GM12872 (cell line): ENCODE measurements at regions not wholly inside any gene's neighbourhood (a gene's known extent, or its start where the extent isn't known, plus 50 kb on each side); places are given as distances from the start of the nearest gene placed in this dataset.
A peak's percentile ranks its signal among the peaks of the same experiment; 100 is the strongest.

Experiments used
- TF ChIP-seq, protein P1 (sequence below): IDR thresholded peaks from 3 replicates; pipeline ENCODE4 v1.5.1; 2011; ENCODE audit warnings: low read depth, mild to moderate bottlenecking, low read length, moderate library complexity; ENCODE audit not compliant: insufficient read depth

DNA sequence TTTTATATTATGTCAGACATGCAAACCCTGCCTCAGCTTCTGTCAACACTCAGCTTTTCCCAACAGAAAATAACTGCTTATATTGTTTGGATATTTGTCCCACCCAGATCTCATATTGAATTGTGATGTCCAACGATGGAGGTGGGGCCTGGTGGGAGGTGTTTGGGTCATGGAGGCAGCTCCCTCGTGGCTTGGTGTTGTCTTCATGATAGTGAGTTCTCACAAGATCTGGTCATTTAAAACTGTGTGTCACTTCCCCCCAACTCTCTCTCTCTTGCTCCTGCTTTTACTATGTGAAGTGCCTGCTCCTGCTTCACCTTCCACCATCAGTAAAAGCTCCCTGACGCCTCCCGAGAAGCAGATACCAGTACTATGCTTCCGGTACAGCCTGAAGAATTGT, 85.8 kb upstream of the KCNMA1 start:
- TF ChIP-seq, protein P1, sequence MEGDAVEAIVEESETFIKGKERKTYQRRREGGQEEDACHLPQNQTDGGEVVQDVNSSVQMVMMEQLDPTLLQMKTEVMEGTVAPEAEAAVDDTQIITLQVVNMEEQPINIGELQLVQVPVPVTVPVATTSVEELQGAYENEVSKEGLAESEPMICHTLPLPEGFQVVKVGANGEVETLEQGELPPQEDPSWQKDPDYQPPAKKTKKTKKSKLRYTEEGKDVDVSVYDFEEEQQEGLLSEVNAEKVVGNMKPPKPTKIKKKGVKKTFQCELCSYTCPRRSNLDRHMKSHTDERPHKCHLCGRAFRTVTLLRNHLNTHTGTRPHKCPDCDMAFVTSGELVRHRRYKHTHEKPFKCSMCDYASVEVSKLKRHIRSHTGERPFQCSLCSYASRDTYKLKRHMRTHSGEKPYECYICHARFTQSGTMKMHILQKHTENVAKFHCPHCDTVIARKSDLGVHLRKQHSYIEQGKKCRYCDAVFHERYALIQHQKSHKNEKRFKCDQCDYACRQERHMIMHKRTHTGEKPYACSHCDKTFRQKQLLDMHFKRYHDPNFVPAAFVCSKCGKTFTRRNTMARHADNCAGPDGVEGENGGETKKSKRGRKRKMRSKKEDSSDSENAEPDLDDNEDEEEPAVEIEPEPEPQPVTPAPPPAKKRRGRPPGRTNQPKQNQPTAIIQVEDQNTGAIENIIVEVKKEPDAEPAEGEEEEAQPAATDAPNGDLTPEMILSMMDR: no peak

DNA sequence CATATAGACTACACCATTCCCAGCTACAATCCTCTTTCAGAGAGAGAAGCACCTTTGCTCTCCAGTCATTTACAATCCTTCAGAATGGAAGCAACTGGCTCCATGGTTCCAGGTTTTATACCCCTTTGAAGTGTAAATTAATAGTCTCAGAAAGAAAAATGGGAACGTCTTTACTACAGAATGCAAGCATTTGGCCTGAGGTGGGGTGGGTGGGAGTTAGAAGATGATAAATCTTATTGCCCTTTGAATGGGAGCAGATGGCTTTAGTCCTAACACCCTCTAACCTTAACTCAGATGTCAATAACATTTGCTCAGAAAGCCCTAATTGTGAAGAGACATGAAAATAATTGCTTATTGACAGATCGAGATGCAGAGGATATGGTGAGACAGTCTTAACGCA, 84.2 kb upstream of the KCNMA1 start:
- TF ChIP-seq, protein P1: no peak

DNA sequence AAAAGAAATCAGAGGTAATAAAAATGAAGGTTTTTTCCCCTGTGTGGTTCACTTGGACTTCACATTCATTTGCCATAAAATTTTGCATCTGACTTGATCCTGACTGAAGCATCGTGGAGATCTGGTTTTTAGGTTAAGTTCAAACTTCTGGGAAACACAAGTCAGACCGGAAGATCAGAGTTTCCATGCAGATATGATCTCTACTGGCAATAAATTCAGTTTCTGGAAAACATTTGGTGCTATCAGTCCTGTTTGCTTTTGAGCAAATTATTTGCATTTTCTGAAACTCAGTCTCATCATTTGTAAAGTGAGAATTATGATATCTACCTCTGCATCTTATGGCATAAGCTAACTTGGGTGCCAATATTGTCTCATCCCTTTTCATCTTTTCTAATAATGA, 81.3 kb upstream of the KCNMA1 start:
- TF ChIP-seq, protein P1: no peak

DNA sequence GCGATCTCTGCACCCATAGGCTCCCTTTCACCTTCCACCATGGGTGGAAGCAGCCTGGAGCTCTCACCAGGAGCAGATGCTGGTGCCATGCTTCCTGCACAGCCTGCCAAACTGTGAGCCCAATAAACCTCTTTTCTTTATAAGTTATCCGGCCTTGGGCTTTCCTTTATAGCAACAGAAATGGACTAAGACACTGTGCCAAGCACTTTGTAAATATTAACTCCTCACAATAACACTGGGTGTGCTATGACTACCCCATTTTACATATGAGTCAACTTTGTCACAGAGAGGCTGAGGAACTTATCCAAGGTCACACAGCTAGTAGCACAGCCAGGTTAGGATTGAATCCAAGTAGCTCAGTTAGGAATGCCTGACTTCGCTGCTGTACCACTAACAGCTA, 79.7 kb upstream of the KCNMA1 start:
- TF ChIP-seq, protein P1: no peak

DNA sequence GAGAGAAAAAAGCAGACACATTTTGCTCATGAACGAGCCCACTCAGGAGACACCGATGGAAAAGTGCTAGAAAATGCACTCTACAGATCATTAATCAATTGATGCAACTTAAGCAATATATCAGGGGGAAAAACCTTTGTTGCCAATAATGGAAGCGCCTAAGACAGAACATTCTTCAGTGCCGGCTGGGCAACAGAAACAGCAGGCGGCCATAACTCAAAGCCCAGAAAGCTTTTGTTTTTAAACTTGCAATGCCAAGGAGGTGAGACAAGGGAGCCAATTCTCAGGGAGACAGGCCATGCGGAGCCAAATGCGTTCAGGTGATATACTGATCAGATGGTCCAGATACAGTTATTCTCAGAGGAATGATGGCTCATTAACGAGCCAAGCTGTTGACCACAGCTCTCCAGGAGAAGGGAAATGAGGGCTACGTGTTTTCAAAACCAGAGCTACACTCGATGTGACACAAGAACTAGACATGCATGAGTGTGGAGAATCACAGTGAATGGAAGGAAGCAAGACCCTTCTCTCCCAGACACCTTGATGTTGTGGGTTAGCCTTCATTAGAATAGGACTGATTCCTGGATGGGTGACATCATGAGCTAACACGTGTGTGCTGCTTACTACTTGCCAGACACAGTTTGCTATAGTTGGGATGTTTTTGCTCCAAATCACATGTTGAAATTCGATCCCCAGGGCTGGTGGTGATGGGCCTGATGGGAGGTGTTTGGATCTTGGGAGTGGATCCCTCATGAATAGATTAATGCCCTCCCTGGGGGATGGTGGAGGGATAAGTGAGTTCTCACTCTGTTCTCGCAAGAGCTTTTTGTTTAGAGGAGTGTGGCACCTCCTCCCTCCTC, 79.1 kb upstream of the KCNMA1 start:
- TF ChIP-seq, protein P1: no peak

DNA sequence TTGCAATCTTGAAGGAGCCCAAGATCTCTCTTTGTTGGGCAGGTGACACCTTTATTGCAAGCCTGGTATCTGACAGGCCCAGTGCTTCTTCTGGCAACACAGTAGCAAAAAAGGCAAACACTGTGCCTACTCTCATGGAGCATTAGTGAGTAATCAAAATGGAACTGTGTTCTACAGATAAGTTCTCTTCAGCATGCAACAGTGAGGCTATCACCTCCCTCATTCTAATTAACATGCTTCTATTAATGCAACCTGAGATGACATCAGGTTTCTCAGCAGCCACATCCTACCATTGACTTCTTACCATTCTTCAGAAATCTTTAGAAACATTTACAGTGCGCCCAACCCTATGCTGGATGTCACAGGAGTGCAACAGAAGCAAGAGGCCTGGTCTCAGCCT, 77.9 kb upstream of the KCNMA1 start:
- TF ChIP-seq, protein P1: no peak

DNA sequence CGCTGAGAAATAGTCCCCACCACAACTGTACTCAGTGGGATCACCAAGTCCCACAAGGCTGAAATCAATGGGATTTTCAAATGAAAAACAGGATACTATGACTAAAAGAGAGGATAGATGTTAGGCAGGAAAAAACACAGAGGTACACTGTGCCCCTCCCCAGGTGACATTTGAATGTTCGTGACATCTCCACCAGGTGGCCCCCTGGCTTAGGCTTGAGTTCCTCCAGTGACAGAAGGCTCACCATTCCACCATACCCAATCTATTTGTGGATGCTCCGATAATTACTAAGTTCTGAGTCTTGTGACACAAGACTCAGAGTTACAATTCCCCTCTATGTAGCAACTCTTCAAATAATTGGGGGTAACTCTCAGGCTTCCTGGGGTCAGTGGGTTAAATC, 77.5 kb upstream of the KCNMA1 start:
- TF ChIP-seq, protein P1: peak; percentile 60
